GM12874 (cell line): ENCODE measurements at regions not wholly inside any gene's neighbourhood (a gene's known extent, or its start where the extent isn't known, plus 50 kb on each side); places are given as distances from the start of the nearest gene placed in this dataset.

ENCODE experiments used
- CTCF ChIP-seq: IDR thresholded peaks from 2 replicates; pipeline ENCODE4 v1.5.1; 2011; ENCODE audit warnings: low read depth, mild to moderate bottlenecking, control low read depth, low read length, moderate library complexity; ENCODE audit not compliant: insufficient read depth

GRCh38 chr7:130990178-130990832 is 256.3 kb upstream of the KLF14 start:
- TF ChIP-seq CTCF: no peak

GRCh38 chr7:130993671-130994365 is 259.8 kb upstream of the KLF14 start:
- no peak for TF ChIP-seq CTCF

GRCh38 chr7:130994378-130995115 is 260.5 kb upstream of the KLF14 start:
- TF ChIP-seq CTCF: no peak

- TF ChIP-seq CTCF: no peak
Observed at GRCh38 chr7:130995252-130996081, 261.5 kb upstream of the KLF14 start.

GRCh38 chr7:130996205-130996832 is 262.3 kb upstream of the KLF14 start:
- TF ChIP-seq CTCF: no peak

- no peak for TF ChIP-seq CTCF
Observed at GRCh38 chr7:130996833-130997231, 262.8 kb upstream of the KLF14 start.
